HepG2 (cell line): ENCODE measurements at regions not wholly inside any gene's neighbourhood (a gene's known extent, or its start where the extent isn't known, plus 50 kb on each side); places are given as distances from the start of the nearest gene placed in this dataset.

Source experiments
- ATAC-seq: fragments of 200-7000 bp; cut with Tn5 transposase; 3 replicates; pipeline ENCODE4 v1.9.1; 2020; ENCODE audit warnings: mild to moderate bottlenecking, moderate library complexity
- BruUV-seq: library from RNA; stranded (reverse); fragments of 400-500 nt; replicated peaks from 2 replicates; lab custom pipeline; 2021; lab: Mats Ljungman, UMichigan
- CTCF ChIA-PET: fragments of 300-600 bp; formaldehyde crosslinking; extraction: SDS; loops from one replicate; lab custom pipeline; 2021; ENCODE audit warnings: low total read pairs, inconsistent platforms, low intra/inter-chr PET ratio; lab: Yijun Ruan, JAX
- POLR2A ChIA-PET: fragments of 350-600 bp; sonication (Branson Sonifier 250); formaldehyde crosslinking; loops from one replicate; lab custom pipeline; 2020; ENCODE audit warnings: antibody characterized with exemption, inconsistent platforms; lab: Yijun Ruan, JAX
- DNase-seq: peaks from one replicate; pipeline ENCODE4 v3.0.0-alpha.2; 2015; ENCODE audit warnings: low spot score
- FAIRE-seq: peaks from 3 replicates; lab custom pipeline; 2011; peaks lifted over from hg19 to GRCh38; lab: Jason Lieb, UNC
- H2AFZ ChIP-seq: one replicate; pipeline ENCODE4 v1.6.1; 2011; ENCODE audit warnings: low read length, inconsistent platforms
- H3K27ac ChIP-seq: fragments of 300-600 bp; 3 replicates; pipeline ENCODE4 v1.8.0; 2011; ENCODE audit warnings: mixed run types, mild to moderate bottlenecking, mixed read lengths, low read length, inconsistent platforms; ENCODE audit not compliant: insufficient read depth; ENCODE audit errors: extremely low read length
- H3K27me3 ChIP-seq, 2 experiments: fragments of 200-600 bp in 1 of 2; 2 replicates in 1 of 2; 3 replicates in 1 of 2; pipeline versions ENCODE4 v1.6.0 to v1.8.0; 2011; ENCODE audit warnings: low read length in 2 of 2, mild to moderate bottlenecking in 2 of 2, moderate library complexity in 2 of 2, inconsistent platforms in 1 of 2; ENCODE audit not compliant: insufficient read depth in 2 of 2, control insufficient read depth in 1 of 2
- H3K36me3 ChIP-seq, 2 experiments: fragments of 200-600 bp in 1 of 2; replicated peaks in 1 of 2; 2 replicates in 1 of 2; 3 replicates in 1 of 2; pipeline versions ENCODE4 v1.5.1 to v1.8.0; 2011; ENCODE audit warnings: low read length in 2 of 2, inconsistent platforms in 1 of 2; ENCODE audit not compliant: insufficient read depth in 2 of 2, control insufficient read depth in 1 of 2
- H3K4me1 ChIP-seq: 2 replicates; pipeline ENCODE4 v1.5.1; 2012; ENCODE audit warnings: low read length, inconsistent platforms; ENCODE audit not compliant: insufficient read depth
- H3K4me2 ChIP-seq: 2 replicates; pipeline ENCODE4 v1.6.0; 2011; ENCODE audit warnings: low read depth, low read length, inconsistent platforms
- H3K4me3 ChIP-seq, 3 experiments: fragments of 200-600 bp in 1 of 3; sonication (generic), shearing (Covaris generic) in 1 of 3; replicated peaks in 1 of 3; 2 replicates each; pipeline ENCODE4 v1.5.1; 2011 to 2016; ENCODE audit warnings: low read length in 3 of 3, inconsistent platforms in 2 of 3, low read depth in 2 of 3, mild to moderate bottlenecking in 2 of 3, control low read depth in 1 of 3, mixed read lengths in 1 of 3; ENCODE audit not compliant: insufficient read depth in 1 of 3
- H3K79me2 ChIP-seq: one replicate; pipeline ENCODE4 v1.6.1; 2011; ENCODE audit warnings: low read length, inconsistent platforms; ENCODE audit not compliant: insufficient read depth
- H3K9ac ChIP-seq: 2 replicates; pipeline ENCODE4 v1.6.0; 2011; ENCODE audit warnings: mild to moderate bottlenecking, low read depth, low read length, inconsistent platforms; ENCODE audit not compliant: insufficient read depth
- H3K9me3 ChIP-seq: 2 replicates; pipeline ENCODE4 v1.5.1; 2012; ENCODE audit warnings: mild to moderate bottlenecking, low read length
- H4K20me1 ChIP-seq: 2 replicates; pipeline ENCODE4 v1.6.0; 2011; ENCODE audit warnings: inconsistent platforms, mild to moderate bottlenecking, low read length, moderate library complexity; ENCODE audit not compliant: insufficient read depth
- CREB1 ChIP-seq, 2 experiments: fragments of 450-650 bp in 1 of 2; IDR thresholded peaks; 2 replicates each; pipeline ENCODE4 v1.6.1; 2016 to 2017; ENCODE audit warnings: control low read depth in 1 of 2, mild to moderate bottlenecking in 1 of 2, missing compliant biosample characterization in 1 of 2, missing genetic modification characterization in 1 of 2
- E2F2 ChIP-seq: sonication (generic); formaldehyde crosslinking; IDR thresholded peaks from 2 replicates; pipeline ENCODE4 v1.4.0; 2020; ENCODE audit warnings: missing genetic modification reagents, borderline replicate concordance
- ETV6 ChIP-seq: sonication (generic); formaldehyde crosslinking; conservative IDR thresholded peaks from 2 replicates; pipeline ENCODE4 v1.4.0; 2020; ENCODE audit warnings: missing genetic modification reagents
- JUNB ChIP-seq: sonication (generic); formaldehyde crosslinking; IDR thresholded peaks from 2 replicates; pipeline ENCODE4 v1.8.0; 2022; ENCODE audit warnings: missing genetic modification reagents, mild to moderate bottlenecking, borderline replicate concordance
- NFE2 ChIP-seq: sonication (generic); formaldehyde crosslinking; IDR thresholded peaks from 2 replicates; pipeline ENCODE4 v1.4.0; 2020; ENCODE audit warnings: missing genetic modification reagents
- PRDM10 ChIP-seq: sonication (generic); formaldehyde crosslinking; IDR thresholded peaks from 2 replicates; pipeline ENCODE4 v1.4.0; 2020; ENCODE audit warnings: low read depth, missing genetic modification reagents
- REXO4 ChIP-seq: sonication (generic); formaldehyde crosslinking; IDR thresholded peaks from 2 replicates; pipeline ENCODE4 v1.8.0; 2022; ENCODE audit warnings: missing genetic modification reagents, mild to moderate bottlenecking, borderline replicate concordance
- TCF12 ChIP-seq, 2 experiments: fragments of 450-650 bp in 1 of 2; sonication (generic) in 1 of 2; formaldehyde crosslinking in 1 of 2; IDR thresholded peaks; 2 replicates each; pipeline versions ENCODE4 v1.6.1 to v1.8.0; 2017 to 2022; ENCODE audit warnings: antibody characterized with exemption in 1 of 2, mild to moderate bottlenecking in 1 of 2, missing genetic modification reagents in 1 of 2, moderate library complexity in 1 of 2
- XBP1 ChIP-seq: sonication (generic); formaldehyde crosslinking; IDR thresholded peaks from 2 replicates; pipeline ENCODE4 v1.5.0; 2020; ENCODE audit warnings: missing genetic modification reagents
- ZBTB14 ChIP-seq: sonication (generic); formaldehyde crosslinking; IDR thresholded peaks from 2 replicates; pipeline ENCODE4 v1.4.0; 2020; ENCODE audit warnings: missing genetic modification reagents
- ZFP36 ChIP-seq: fragments of 150-350 bp; IDR thresholded peaks from 2 replicates; pipeline ENCODE4 v1.6.1; 2018; ENCODE audit warnings: borderline replicate concordance, low read length, low read depth; ENCODE audit not compliant: partially characterized antibody
- ZNF251 ChIP-seq: sonication (generic); formaldehyde crosslinking; IDR thresholded peaks from 2 replicates; pipeline ENCODE4 v1.9.0; 2021; ENCODE audit warnings: mild to moderate bottlenecking, missing genetic modification reagents
- ZNF281 ChIP-seq: sonication (generic); formaldehyde crosslinking; IDR thresholded peaks from 2 replicates; pipeline ENCODE4 v1.4.0; 2020; ENCODE audit warnings: missing genetic modification reagents, borderline replicate concordance
- ZNF749 ChIP-seq: sonication (generic); formaldehyde crosslinking; IDR thresholded peaks from 2 replicates; pipeline ENCODE4 v1.8.0; 2022; ENCODE audit warnings: mild to moderate bottlenecking, missing genetic modification reagents, moderate library complexity, borderline replicate concordance
- WGBS: methylation state at CpG from one replicate; pipeline ENCODE4 v1.1.6; 2017; ENCODE audit warnings: low lambda C conversion rate; 5-methylcytosine and 5-hydroxymethylcytosine counted together
- in situ Hi-C: cut with HindIII; loops from 2 replicates; pipeline ENCODE4 v1.10.0; 2017; ENCODE audit warnings: low pct_unique_long_range_greater_than_20kb; ENCODE audit not compliant: extremely low pct_ligation_motif_present
- intact Hi-C: fragments of 100-400 bp; cut with micrococcal nuclease; formaldehyde crosslinking; loops from one replicate; pipeline ENCODE4 v1.10.0; 2022; ENCODE audit not compliant: unreplicated experiment

DNA sequence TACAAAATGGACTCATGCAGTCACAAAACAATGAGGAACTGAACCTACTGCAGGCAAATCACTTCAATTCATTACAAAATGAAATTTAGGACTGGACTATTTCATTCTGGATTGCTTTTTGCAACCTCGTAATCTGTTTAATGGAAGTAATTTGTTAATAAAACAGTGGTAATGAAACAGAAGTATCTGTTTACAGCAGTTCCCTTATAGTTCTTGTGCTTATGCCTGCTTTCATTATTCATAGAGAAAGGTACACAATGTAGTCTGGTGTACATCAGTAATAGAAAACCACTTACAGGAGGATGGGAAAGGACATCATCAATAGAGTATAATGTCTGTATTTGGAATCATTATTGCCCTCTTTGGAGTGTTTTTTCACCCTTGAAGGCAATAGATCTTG, 389.2 kb upstream of the NUDT12 start (continued):
- no peak for TF ChIP-seq PRDM10 (CRISPR knock-in tag)
- no peak for TF ChIP-seq REXO4

DNA sequence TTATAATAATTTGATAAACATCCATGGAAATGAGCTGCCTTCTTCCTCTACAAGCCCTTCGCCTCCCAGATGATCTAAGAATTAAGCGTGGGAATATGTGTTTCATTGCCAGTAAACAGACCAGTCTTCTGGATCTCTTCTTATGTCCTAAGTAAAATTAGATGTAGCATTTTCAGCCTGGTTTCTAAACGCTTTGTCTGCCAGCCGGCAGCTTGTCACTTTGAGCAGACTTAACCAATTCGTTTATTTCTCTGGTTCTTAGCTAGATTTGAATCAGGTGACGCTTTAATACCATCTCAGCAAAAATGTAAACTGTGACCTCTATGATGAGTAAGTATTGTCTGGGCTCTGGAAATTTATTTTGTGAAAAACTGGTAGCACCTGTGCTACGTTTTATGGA, 380.6 kb upstream of the NUDT12 start:
- ChIA-PET CTCF (no interaction called here), POLR2A (no interaction called here)
- Histone ChIP-seq H3K9me3 (no peaks in the 10 kb centered on the region), H3K36me3 (no peaks in the 10 kb centered on the region), H3K27me3 (no peaks in the 10 kb centered on the region), H3K4me2 (no peak overlapping the region), H4K20me1 (no peaks in the 10 kb centered on the region), H2AFZ (no peak overlapping the region), H3K27ac (no peak overlapping the region), H3K4me1 (no peaks in the 10 kb centered on the region), H3K9ac (no peak overlapping the region), H3K79me2 (no peaks in the 10 kb centered on the region), H3K4me3 (no peak overlapping the region)
- WGBS, result 20% methylated on average over 7 of the region's 7 CpGs
- in situ Hi-C loops (no loop called here), intact Hi-C loops (loop anchor here (2.0 kb wide), 1 partner anchor 236 kb away; no protein-coding TSS in a partner anchor)
- no TSS peak for BruUV-seq
- no peak for ATAC-seq
- no peak for FAIRE-seq
- DNase-seq, result no peak
- TF ChIP-seq E2F2 (CRISPR knock-in tag) (no peak), ZFP36 (no peak), JUNB (CRISPR knock-in tag) (no peak), ZNF251 (CRISPR knock-in tag) (no peak), ZNF749 (CRISPR knock-in tag) (no peak), NFE2 (CRISPR knock-in tag) (no peak), XBP1 (CRISPR knock-in tag) (no peak), TCF12 (IDR thresholded peaks at IDR 0.05) (no peak), TCF12 (CRISPR knock-in tag; IDR thresholded peaks at IDR 0.05) (no peak), ZNF281 (no peak), CREB1 (IDR thresholded peaks at IDR 0.05) (no peak), CREB1 (CRISPR knock-in tag; IDR thresholded peaks at IDR 0.05) (no peak), ZBTB14 (CRISPR knock-in tag) (no peak), ETV6 (CRISPR knock-in tag) (no peak)
